ENCODE measurements at regions not wholly inside any gene's neighbourhood (a gene's known extent, or its start where the extent isn't known, plus 50 kb on each side); places are given as distances from the start of the nearest gene placed in this dataset.
"Not testable (repeated sequence)": the region's sequence is repeated elsewhere in the genome, so short reads cannot be mapped to it uniquely, and the experiment has no call there.

DNA sequence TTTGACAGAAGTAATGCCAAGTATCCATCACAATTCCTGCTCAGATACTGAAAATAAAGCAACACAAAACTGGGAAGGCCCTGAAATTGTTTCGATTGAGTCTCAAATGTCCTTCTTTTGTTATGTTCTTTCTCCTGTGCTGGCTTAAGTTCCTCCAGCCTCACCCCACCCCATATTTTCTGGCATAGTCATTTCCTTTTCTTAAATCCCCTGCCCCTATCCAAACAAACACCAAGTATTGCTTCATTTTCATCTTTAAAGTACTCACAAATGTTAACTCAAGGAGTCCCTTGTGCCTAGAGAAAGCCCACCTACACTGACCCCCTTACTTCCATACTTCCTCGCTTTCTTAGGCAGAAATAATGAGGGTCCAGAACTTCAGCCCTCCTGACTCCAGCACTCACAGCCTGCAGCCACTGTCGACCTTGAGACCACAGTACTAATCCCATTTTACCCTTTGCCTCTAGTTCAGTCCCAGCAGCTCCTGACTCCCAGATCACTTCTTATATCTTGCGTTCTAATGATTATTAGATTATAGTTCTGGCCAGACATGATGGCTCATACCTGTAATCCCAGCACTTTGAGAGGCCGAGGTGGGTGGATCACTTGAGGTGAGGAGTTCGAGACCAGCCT lies 73.2 kb upstream of the ST8SIA6 start:
- H3K27ac ChIP-seq: no peak overlapping the region
- H3K36me3 ChIP-seq: no peaks in the 10 kb centered on the region
- FAIRE-seq (no peak), DNase-seq (no peak), ATAC-seq (no peak)
- 73 to 79% methylated on average over 6 of the region's 6 CpGs for WGBS, 2 donors
- no peak overlapping the region for H3K4me3 ChIP-seq
- H3K27me3 ChIP-seq: no peaks in the 10 kb centered on the region
- TF ChIP-seq, protein P1, sequence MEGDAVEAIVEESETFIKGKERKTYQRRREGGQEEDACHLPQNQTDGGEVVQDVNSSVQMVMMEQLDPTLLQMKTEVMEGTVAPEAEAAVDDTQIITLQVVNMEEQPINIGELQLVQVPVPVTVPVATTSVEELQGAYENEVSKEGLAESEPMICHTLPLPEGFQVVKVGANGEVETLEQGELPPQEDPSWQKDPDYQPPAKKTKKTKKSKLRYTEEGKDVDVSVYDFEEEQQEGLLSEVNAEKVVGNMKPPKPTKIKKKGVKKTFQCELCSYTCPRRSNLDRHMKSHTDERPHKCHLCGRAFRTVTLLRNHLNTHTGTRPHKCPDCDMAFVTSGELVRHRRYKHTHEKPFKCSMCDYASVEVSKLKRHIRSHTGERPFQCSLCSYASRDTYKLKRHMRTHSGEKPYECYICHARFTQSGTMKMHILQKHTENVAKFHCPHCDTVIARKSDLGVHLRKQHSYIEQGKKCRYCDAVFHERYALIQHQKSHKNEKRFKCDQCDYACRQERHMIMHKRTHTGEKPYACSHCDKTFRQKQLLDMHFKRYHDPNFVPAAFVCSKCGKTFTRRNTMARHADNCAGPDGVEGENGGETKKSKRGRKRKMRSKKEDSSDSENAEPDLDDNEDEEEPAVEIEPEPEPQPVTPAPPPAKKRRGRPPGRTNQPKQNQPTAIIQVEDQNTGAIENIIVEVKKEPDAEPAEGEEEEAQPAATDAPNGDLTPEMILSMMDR (IDR thresholded peaks at IDR 0.05): no peak
- intact Hi-C loops (cut with DNase I): no loop called here
- no peaks in the 10 kb centered on the region for H3K4me1 ChIP-seq
- no peaks in the 10 kb centered on the region for H3K9me3 ChIP-seq

DNA sequence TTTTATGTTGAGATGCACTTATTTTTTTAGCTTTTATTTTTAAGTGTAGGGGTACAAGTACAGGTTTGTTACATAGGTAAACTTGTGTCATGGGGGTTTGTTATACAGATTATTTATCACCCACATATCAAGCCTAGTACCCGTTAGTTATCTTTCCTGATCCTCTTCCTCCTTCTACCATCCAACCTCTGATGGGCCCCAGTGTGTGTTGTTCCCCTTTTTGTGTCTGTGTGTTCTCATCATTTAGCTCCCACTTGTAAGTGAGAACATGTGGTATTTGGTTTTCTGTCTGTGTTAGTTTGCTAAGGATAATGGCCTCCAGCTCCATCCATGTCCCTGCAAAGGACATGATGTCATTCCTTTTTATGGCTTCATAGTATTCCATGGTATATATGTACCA lies 72.2 kb upstream of the ST8SIA6 start:
- H3K4me1 ChIP-seq; intact Hi-C loops (cut with DNase I); H3K27me3 ChIP-seq; DNase-seq; H3K9me3 ChIP-seq; ATAC-seq; H3K27ac ChIP-seq; H3K4me3 ChIP-seq; H3K36me3 ChIP-seq; FAIRE-seq: not testable (repeated sequence)
- WGBS, 2 donors: 56 to 67% methylated on average over 1 of the region's 1 CpG

DNA sequence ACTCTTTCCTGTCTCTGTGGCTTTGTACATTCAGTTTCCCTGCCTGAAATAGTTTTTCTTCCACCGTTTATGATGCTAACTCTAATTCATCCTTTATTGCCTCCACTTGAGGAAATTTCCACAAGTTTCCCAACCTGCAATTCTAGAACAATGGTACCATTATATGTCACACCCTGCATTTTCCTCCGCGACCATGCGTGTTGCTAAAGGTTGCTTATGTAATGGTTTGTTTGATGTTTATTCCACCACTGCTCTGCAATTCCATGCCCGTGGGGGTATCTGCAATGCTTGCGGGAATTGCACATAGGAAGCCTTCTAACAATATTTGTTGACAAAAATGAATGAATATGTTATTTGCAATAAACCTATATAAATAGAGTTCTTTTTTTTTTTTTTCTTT lies 69.5 kb upstream of the ST8SIA6 start:
- TF ChIP-seq, protein P1 (IDR thresholded peaks at IDR 0.05): no peak
- no peak overlapping the region for H3K4me3 ChIP-seq
- H3K36me3 ChIP-seq: no peaks in the 10 kb centered on the region
- no peaks in the 10 kb centered on the region for H3K4me1 ChIP-seq
- ATAC-seq: no peak
- WGBS, 2 donors: 62 to 71% methylated on average over 6 of the region's 6 CpGs
- no peaks in the 10 kb centered on the region for H3K27me3 ChIP-seq
- no peak overlapping the region for H3K27ac ChIP-seq
- intact Hi-C loops (cut with DNase I): no loop called here
- no peaks in the 10 kb centered on the region for H3K9me3 ChIP-seq
- no peak for DNase-seq
- no peak for FAIRE-seq

DNA sequence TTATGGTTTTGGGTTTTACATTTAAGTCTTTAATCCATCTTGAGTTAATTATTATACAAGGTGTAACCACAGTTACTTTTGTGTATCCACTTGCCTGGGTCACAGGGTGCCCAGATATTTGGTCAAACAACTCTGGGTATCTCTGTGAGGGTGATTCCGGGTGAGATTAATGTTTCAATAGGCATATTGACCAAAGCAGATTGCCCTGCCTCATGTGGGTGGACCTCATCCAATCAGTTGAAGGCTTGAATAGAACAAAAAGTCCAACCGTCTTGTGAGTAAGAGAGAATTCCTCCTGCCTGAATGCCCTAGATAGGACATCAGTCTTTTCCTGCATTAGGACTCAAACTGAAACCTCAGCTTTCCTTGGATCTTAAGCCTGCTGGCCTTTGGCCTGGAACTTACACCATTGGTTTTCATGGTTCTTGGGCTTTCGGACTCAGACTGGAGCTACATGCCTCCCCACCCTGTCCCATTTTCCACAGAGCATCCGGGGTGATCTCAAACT lies 68.9 kb upstream of the ST8SIA6 start:
- DNase-seq (no peak), ATAC-seq (no peak), FAIRE-seq (no peak)
- TF ChIP-seq, protein P1 (IDR thresholded peaks at IDR 0.05): no peak
- Histone ChIP-seq H3K27me3 (no peaks in the 10 kb centered on the region), H3K36me3 (no peaks in the 10 kb centered on the region), H3K4me3 (no peak overlapping the region), H3K27ac (no peak overlapping the region), H3K9me3 (no peaks in the 10 kb centered on the region), H3K4me1 (no peaks in the 10 kb centered on the region)
- intact Hi-C loops (cut with DNase I): no loop called here
- 74 to 81% methylated on average over 4 of the region's 4 CpGs for WGBS, 2 donors

DNA sequence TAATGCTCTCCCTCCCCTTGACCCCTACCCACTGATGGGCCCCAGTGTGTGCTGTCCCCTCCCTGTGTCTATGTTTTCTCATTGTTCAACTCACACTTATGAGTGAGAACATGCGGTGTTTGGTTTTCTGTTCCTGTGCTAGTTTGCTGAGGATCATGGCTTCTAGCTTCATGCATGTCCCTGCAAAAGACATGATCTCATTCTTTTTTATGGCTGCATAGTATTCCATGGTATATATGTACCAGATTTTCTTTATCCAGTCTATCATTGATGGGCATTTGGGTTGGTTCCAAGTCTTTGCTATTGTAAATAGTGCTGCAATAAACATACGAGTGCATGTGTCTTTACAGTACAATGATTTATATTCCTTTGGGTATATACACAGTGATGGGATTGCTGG lies 67.9 kb upstream of the ST8SIA6 start:
- DNase-seq; H3K27ac ChIP-seq; H3K4me1 ChIP-seq; ATAC-seq; H3K9me3 ChIP-seq; intact Hi-C loops (cut with DNase I); FAIRE-seq; H3K36me3 ChIP-seq; H3K4me3 ChIP-seq; H3K27me3 ChIP-seq: not testable (repeated sequence)
- 71 to 73% methylated on average over 2 of the region's 2 CpGs for WGBS, 2 donors

DNA sequence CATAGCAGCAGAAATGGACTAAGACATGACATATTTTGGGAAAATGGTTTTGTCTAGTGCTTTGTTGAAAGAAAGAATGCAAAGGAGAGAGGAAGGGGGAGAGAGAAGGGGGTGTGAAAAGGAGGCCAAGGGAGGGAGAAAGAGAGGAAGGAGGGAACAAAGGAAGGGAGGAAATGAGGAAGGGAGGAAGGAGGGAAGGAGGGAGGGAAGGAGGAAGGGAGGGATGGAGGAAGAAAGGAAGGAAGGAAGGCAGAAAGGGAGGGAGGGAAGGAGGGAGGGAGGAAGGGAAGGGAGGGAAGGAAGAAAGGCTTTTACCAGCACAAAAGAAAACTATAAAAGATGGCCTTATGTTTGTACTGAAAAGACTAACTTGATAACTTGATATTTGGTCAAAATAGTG lies 65.1 kb upstream of the ST8SIA6 start:
- ATAC-seq (no peak), FAIRE-seq (no peak)

More for the DNA sequence above, 65.1 kb upstream of the ST8SIA6 start:
- H3K4me3 ChIP-seq: no peak overlapping the region
- no peak for DNase-seq
- no peaks in the 10 kb centered on the region for H3K36me3 ChIP-seq
- H3K4me1 ChIP-seq: no peaks in the 10 kb centered on the region
- intact Hi-C loops (cut with DNase I): no loop called here
- TF ChIP-seq, protein P1 (IDR thresholded peaks at IDR 0.05): no peak
- no peaks in the 10 kb centered on the region for H3K27me3 ChIP-seq
- H3K9me3 ChIP-seq: no peaks in the 10 kb centered on the region
- no peak overlapping the region for H3K27ac ChIP-seq
